ENCODE measurements at regions not wholly inside any gene's neighbourhood (a gene's known extent, or its start where the extent isn't known, plus 50 kb on each side); places are given as distances from the start of the nearest gene placed in this dataset.

DNA sequence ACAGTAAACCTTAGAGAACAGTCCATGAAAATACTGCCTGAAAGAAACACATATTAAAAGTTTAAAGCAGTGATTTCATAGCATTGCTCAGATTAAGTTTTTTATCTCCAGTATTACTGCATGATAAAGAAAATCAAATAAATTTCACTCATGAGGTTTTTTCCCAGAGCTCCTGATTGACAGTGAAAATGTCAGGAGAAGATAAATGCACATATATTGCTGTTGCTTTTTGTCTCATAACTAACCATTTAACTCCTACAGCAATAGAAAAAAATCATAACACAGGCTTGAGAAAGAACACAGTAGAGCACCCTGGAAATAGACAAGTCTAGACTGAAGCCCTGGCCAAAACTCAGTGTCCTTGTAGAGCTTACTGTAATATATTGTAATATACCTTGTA is 391.0 kb downstream of the TMX3 start:
- no peak for TF ChIP-seq CTCF (IDR thresholded peaks at IDR 0.05; ENCODE audit: borderline replicate concordance)
- H3K4me1 ChIP-seq: no peaks in the 10 kb centered on the region
- H3K27me3 ChIP-seq (ENCODE audit: low read depth): no peaks in the 10 kb centered on the region
- intact Hi-C loops (cut with micrococcal nuclease): no loop called here
- H3K36me3 ChIP-seq: no peaks in the 10 kb centered on the region
- no peak for DNase-seq
- H3K9me3 ChIP-seq (replicated peaks): no peaks in the 10 kb centered on the region
- H3K4me3 ChIP-seq: no peak overlapping the region
- no peak overlapping the region for H3K27ac ChIP-seq (replicated peaks)

- Histone ChIP-seq H3K4me1 (no peaks in the 10 kb centered on the region), H3K36me3 (no peaks in the 10 kb centered on the region), H3K9me3 (replicated peaks) (peaks cover 5% of the 10 kb centered on the region), H3K27me3 (ENCODE audit: low read depth) (no peaks in the 10 kb centered on the region), H3K4me3 (peak overlapping the region; percentile 31), H3K27ac (replicated peaks) (no peak overlapping the region)
- DNase-seq: no peak
- intact Hi-C loops (cut with micrococcal nuclease): no loop called here
- no peak for TF ChIP-seq CTCF (IDR thresholded peaks at IDR 0.05; ENCODE audit: borderline replicate concordance)
Measured at GRCh38 chr18:68316636-68317035, 398.3 kb downstream of the TMX3 start.

DNA sequence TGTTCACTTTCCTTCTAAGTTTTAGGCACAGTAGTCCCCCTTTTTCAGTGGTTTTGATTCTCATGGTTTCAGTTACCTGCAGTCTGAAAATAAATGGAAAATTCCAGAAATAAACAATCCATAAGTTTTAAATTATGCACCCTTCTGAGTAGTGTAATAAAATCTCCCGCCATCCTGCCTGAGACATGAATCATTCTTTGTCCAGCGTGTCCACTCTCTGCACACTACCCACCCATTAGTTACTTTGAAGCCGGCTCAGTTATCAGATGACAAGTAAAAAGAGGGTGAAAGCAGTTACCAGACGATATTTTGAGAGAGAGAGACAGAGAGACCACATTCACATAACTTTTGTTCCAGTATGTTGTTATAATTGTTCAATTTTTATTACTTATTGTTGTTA is 400.5 kb downstream of the TMX3 start:
- TF ChIP-seq CTCF (IDR thresholded peaks at IDR 0.05; ENCODE audit: borderline replicate concordance): no peak
- Histone ChIP-seq H3K4me3 (no peak overlapping the region), H3K27me3 (ENCODE audit: low read depth) (no peaks in the 10 kb centered on the region), H3K36me3 (no peaks in the 10 kb centered on the region), H3K4me1 (no peaks in the 10 kb centered on the region), H3K27ac (replicated peaks) (no peak overlapping the region), H3K9me3 (replicated peaks) (peaks cover 5% of the 10 kb centered on the region)
- intact Hi-C loops (cut with micrococcal nuclease): no loop called here
- no peak for DNase-seq

GRCh38 chr18:68301441-68301840 is 413.5 kb downstream of the TMX3 start:
- Histone ChIP-seq H3K27me3 (ENCODE audit: low read depth) (no peaks in the 10 kb centered on the region), H3K27ac (replicated peaks) (no peak overlapping the region), H3K9me3 (replicated peaks) (no peaks in the 10 kb centered on the region), H3K36me3 (no peaks in the 10 kb centered on the region), H3K4me1 (no peaks in the 10 kb centered on the region), H3K4me3 (no peak overlapping the region)
- TF ChIP-seq CTCF (IDR thresholded peaks at IDR 0.05; ENCODE audit: borderline replicate concordance): no peak
- no peak for DNase-seq
- intact Hi-C loops (cut with micrococcal nuclease): no loop called here

- Histone ChIP-seq H3K4me1 (no peaks in the 10 kb centered on the region), H3K27me3 (ENCODE audit: low read depth) (no peaks in the 10 kb centered on the region), H3K36me3 (no peaks in the 10 kb centered on the region), H3K4me3 (no peak overlapping the region), H3K9me3 (replicated peaks) (no peaks in the 10 kb centered on the region), H3K27ac (replicated peaks) (no peak overlapping the region)
- intact Hi-C loops (cut with micrococcal nuclease): no loop called here
- TF ChIP-seq CTCF (IDR thresholded peaks at IDR 0.05; ENCODE audit: borderline replicate concordance): no peak
- no peak for DNase-seq
Measured at GRCh38 chr18:68299906-68300305, 415.0 kb downstream of the TMX3 start.

- intact Hi-C loops (cut with micrococcal nuclease): no loop called here
- no peak for TF ChIP-seq CTCF (IDR thresholded peaks at IDR 0.05; ENCODE audit: borderline replicate concordance)
- no peaks in the 10 kb centered on the region for H3K27me3 ChIP-seq (ENCODE audit: low read depth)
- DNase-seq: no peak
- H3K27ac ChIP-seq (replicated peaks): no peak overlapping the region
- peaks cover 13% of the 10 kb centered on the region for H3K9me3 ChIP-seq (replicated peaks)
- no peaks in the 10 kb centered on the region for H3K36me3 ChIP-seq
- H3K4me1 ChIP-seq: no peaks in the 10 kb centered on the region
- H3K4me3 ChIP-seq: no peak overlapping the region
Measured at GRCh38 chr18:68298330-68298729, 416.6 kb downstream of the TMX3 start.
